Activated naive CD8-positive, alpha-beta T cell treated with anti-CD3 and anti-CD28 coated beads, Interleukin-2, amount 10 ng/mL, durations not matched to agents 7 days and 5 days (primary cell): ENCODE measurements at regions not wholly inside any gene's neighbourhood (a gene's known extent, or its start where the extent isn't known, plus 50 kb on each side); places are given as distances from the start of the nearest gene placed in this dataset.
"Not testable (repeated sequence)": the region's sequence is repeated elsewhere in the genome, so short reads cannot be mapped to it uniquely, and the experiment has no call there.

Source experiments
- ATAC-seq: fragments of 150-1000 bp; cut with Tn5 transposase; one replicate; pipeline ENCODE4 v1.10.0; 2021; ENCODE audit warnings: low read depth, moderate library complexity
- POLR2A ChIA-PET: fragments of 350-600 bp; sonication (Branson Sonifier 250); formaldehyde crosslinking; loops from one replicate; lab custom pipeline; 2021; ENCODE audit warnings: antibody characterized with exemption; lab: Charles Lee
- DNase-seq: peaks from one replicate; pipeline ENCODE4 v3.0.0; 2021
- H3K27ac Mint-ChIP-seq: one replicate; pipeline ENCODE4 v1.8.0; 2022; ENCODE audit warnings: mild to moderate bottlenecking, mixed read lengths
- H3K27me3 Mint-ChIP-seq: one replicate; pipeline ENCODE4 v1.8.0; 2022; ENCODE audit warnings: mild to moderate bottlenecking, moderate library complexity, mixed read lengths
- H3K36me3 Mint-ChIP-seq: one replicate; pipeline ENCODE4 v1.8.0; 2021; ENCODE audit warnings: mild to moderate bottlenecking, mixed read lengths
- H3K4me1 Mint-ChIP-seq: one replicate; pipeline ENCODE4 v1.8.0; 2021; ENCODE audit warnings: mixed read lengths
- H3K4me3 Mint-ChIP-seq: one replicate; pipeline ENCODE4 v1.8.0; 2022; ENCODE audit warnings: mild to moderate bottlenecking, moderate library complexity, mixed read lengths
- H3K9me3 Mint-ChIP-seq: one replicate; pipeline ENCODE4 v1.8.0; 2021; ENCODE audit warnings: mixed read lengths

- Mint-ChIP-seq H3K36me3 (peaks cover 11% of the 10 kb centered on the region), H3K9me3 (peaks cover 16% of the 10 kb centered on the region), H3K27me3 (no peaks in the 10 kb centered on the region), H3K4me3 (no peak overlapping the region), H3K27ac (no peak overlapping the region), H3K4me1 (peaks cover 13% of the 10 kb centered on the region)
- DNase-seq (no peak), ATAC-seq (peak; percentile 33)
- POLR2A ChIA-PET, result no interaction called here
Observed at GRCh38 chr3:101963902-101964362, 114.6 kb downstream of the NFKBIZ start.

GRCh38 chr3:101964861-101965260 lies 115.5 kb downstream of the NFKBIZ start:
- Mint-ChIP-seq H3K36me3 (peaks cover 11% of the 10 kb centered on the region), H3K27me3 (no peaks in the 10 kb centered on the region), H3K27ac (no peak overlapping the region), H3K4me1 (peaks cover 13% of the 10 kb centered on the region), H3K4me3 (no peak overlapping the region), H3K9me3 (peaks cover 18% of the 10 kb centered on the region)
- DNase-seq (no peak), ATAC-seq (no peak)
- POLR2A ChIA-PET, result no interaction called here

- ATAC-seq (no peak), DNase-seq (no peak)
- Mint-ChIP-seq H3K27ac (no peak overlapping the region), H3K9me3 (peaks cover 23% of the 10 kb centered on the region), H3K4me3 (no peak overlapping the region), H3K27me3 (no peaks in the 10 kb centered on the region), H3K36me3 (peaks cover 11% of the 10 kb centered on the region), H3K4me1 (peaks cover 13% of the 10 kb centered on the region)
- POLR2A ChIA-PET, result no interaction called here
Observed at GRCh38 chr3:101966226-101966625, 116.9 kb downstream of the NFKBIZ start.

GRCh38 chr3:101970212-101970611 lies 120.9 kb downstream of the NFKBIZ start:
- peaks cover 27% of the 10 kb centered on the region for H3K9me3 Mint-ChIP-seq
- H3K4me3 Mint-ChIP-seq, result no peak overlapping the region
- peaks cover 15% of the 10 kb centered on the region for H3K36me3 Mint-ChIP-seq
- ATAC-seq (no peak), DNase-seq (no peak)
- no peak overlapping the region for H3K27ac Mint-ChIP-seq
- POLR2A ChIA-PET, result no interaction called here
- peaks cover 5% of the 10 kb centered on the region for H3K4me1 Mint-ChIP-seq
- no peaks in the 10 kb centered on the region for H3K27me3 Mint-ChIP-seq

GRCh38 chr3:101970905-101971304 lies 121.6 kb downstream of the NFKBIZ start:
- H3K4me1 Mint-ChIP-seq, result peaks cover 5% of the 10 kb centered on the region
- H3K27ac Mint-ChIP-seq, result no peak overlapping the region
- no peaks in the 10 kb centered on the region for H3K27me3 Mint-ChIP-seq
- ATAC-seq (no peak), DNase-seq (no peak)
- peaks cover 30% of the 10 kb centered on the region for H3K9me3 Mint-ChIP-seq
- POLR2A ChIA-PET, result no interaction called here
- H3K36me3 Mint-ChIP-seq, result peaks cover 18% of the 10 kb centered on the region
- H3K4me3 Mint-ChIP-seq, result no peak overlapping the region

- peaks cover 28% of the 10 kb centered on the region for H3K9me3 Mint-ChIP-seq
- no peak overlapping the region for H3K4me3 Mint-ChIP-seq
- ATAC-seq, result peak; percentile 56
- H3K27me3 Mint-ChIP-seq, result no peaks in the 10 kb centered on the region
- peaks cover 15% of the 10 kb centered on the region for H3K36me3 Mint-ChIP-seq
- peak overlapping the region; percentile 31 for H3K27ac Mint-ChIP-seq
- peaks cover 5% of the 10 kb centered on the region for H3K4me1 Mint-ChIP-seq
- DNase-seq, result no peak
- POLR2A ChIA-PET, result interaction anchor here (0.7 kb wide), 1 partner anchor 10 kb away, joined by 4 read pairs; no protein-coding TSS in a partner anchor
Observed at GRCh38 chr3:101972430-101973162, 123.3 kb downstream of the NFKBIZ start.

GRCh38 chr3:101973163-101973505 lies 123.8 kb downstream of the NFKBIZ start:
- Mint-ChIP-seq H3K4me3 (no peak overlapping the region), H3K27me3 (no peaks in the 10 kb centered on the region), H3K27ac (no peak overlapping the region), H3K9me3 (peaks cover 27% of the 10 kb centered on the region), H3K4me1 (peaks cover 5% of the 10 kb centered on the region), H3K36me3 (peaks cover 12% of the 10 kb centered on the region)
- ATAC-seq (no peak), DNase-seq (no peak)
- POLR2A ChIA-PET, result interaction anchor here (0.7 kb wide), 1 partner anchor 10 kb away, joined by 4 read pairs; no protein-coding TSS in a partner anchor

GRCh38 chr3:101975415-101975814 lies 126.1 kb downstream of the NFKBIZ start:
- H3K9me3 Mint-ChIP-seq, result peaks cover 14% of the 10 kb centered on the region
- DNase-seq, H3K36me3 Mint-ChIP-seq, H3K4me3 Mint-ChIP-seq, ATAC-seq, POLR2A ChIA-PET, H3K27me3 Mint-ChIP-seq, H3K27ac Mint-ChIP-seq, H3K4me1 Mint-ChIP-seq: not testable (repeated sequence)

- H3K36me3 Mint-ChIP-seq, result peaks cover 9% of the 10 kb centered on the region
- no peak overlapping the region for H3K4me3 Mint-ChIP-seq
- H3K4me1 Mint-ChIP-seq, result peaks cover 5% of the 10 kb centered on the region
- no peak for DNase-seq
- no peaks in the 10 kb centered on the region for H3K27me3 Mint-ChIP-seq
- POLR2A ChIA-PET, result no interaction called here
- peaks cover 13% of the 10 kb centered on the region for H3K9me3 Mint-ChIP-seq
- ATAC-seq, result no peak
- no peak overlapping the region for H3K27ac Mint-ChIP-seq
Observed at GRCh38 chr3:101976473-101976872, 127.2 kb downstream of the NFKBIZ start.

GRCh38 chr3:101978348-101978747 lies 129.0 kb downstream of the NFKBIZ start:
- DNase-seq (no peak), ATAC-seq (no peak)
- Mint-ChIP-seq H3K4me1 (no peaks in the 10 kb centered on the region), H3K9me3 (peaks cover 13% of the 10 kb centered on the region), H3K27ac (no peak overlapping the region), H3K27me3 (peaks cover 4% of the 10 kb centered on the region), H3K4me3 (no peak overlapping the region), H3K36me3 (peaks cover 7% of the 10 kb centered on the region)
- POLR2A ChIA-PET, result no interaction called here

- ATAC-seq (no peak), DNase-seq (no peak)
- H3K27ac Mint-ChIP-seq, result no peak overlapping the region
- no peak overlapping the region for H3K4me3 Mint-ChIP-seq
- H3K27me3 Mint-ChIP-seq, result peaks cover 4% of the 10 kb centered on the region
- H3K9me3 Mint-ChIP-seq, result peaks cover 13% of the 10 kb centered on the region
- peaks cover 7% of the 10 kb centered on the region for H3K36me3 Mint-ChIP-seq
- no peaks in the 10 kb centered on the region for H3K4me1 Mint-ChIP-seq
- POLR2A ChIA-PET, result no interaction called here
Observed at GRCh38 chr3:101979033-101979432, 129.7 kb downstream of the NFKBIZ start.

- no peak overlapping the region for H3K27ac Mint-ChIP-seq
- H3K9me3 Mint-ChIP-seq, result peaks cover 6% of the 10 kb centered on the region
Observed at GRCh38 chr3:101984356-101984755, 135.0 kb downstream of the NFKBIZ start.

GRCh38 chr3:101988596-101988995 lies 139.3 kb downstream of the NFKBIZ start:
- H3K9me3 Mint-ChIP-seq, result peaks cover 3% of the 10 kb centered on the region

More at GRCh38 chr3:101984356-101984755, 135.0 kb downstream of the NFKBIZ start:
- Mint-ChIP-seq H3K36me3 (peaks cover 2% of the 10 kb centered on the region), H3K4me3 (no peak overlapping the region), H3K27me3 (peaks cover 8% of the 10 kb centered on the region), H3K4me1 (peaks cover 16% of the 10 kb centered on the region)
- ATAC-seq (no peak), DNase-seq (no peak)
- POLR2A ChIA-PET, result no interaction called here

GRCh38 chr3:101989578-101990200 lies 140.4 kb downstream of the NFKBIZ start:
- DNase-seq, result no peak
- Mint-ChIP-seq H3K9me3 (peaks cover 4% of the 10 kb centered on the region), H3K27me3 (no peaks in the 10 kb centered on the region), H3K4me1 (peaks cover 22% of the 10 kb centered on the region), H3K36me3 (peaks cover 3% of the 10 kb centered on the region), H3K4me3 (no peak overlapping the region), H3K27ac (no peak overlapping the region)
- POLR2A ChIA-PET, result interaction anchor here (0.6 kb wide), 1 partner anchor 34 kb away, joined by 7 read pairs; no protein-coding TSS in a partner anchor
- ATAC-seq, result no peak

More at GRCh38 chr3:101988596-101988995, 139.3 kb downstream of the NFKBIZ start:
- DNase-seq (no peak), ATAC-seq (peak; percentile 53)
- Mint-ChIP-seq H3K27ac (peak overlapping the region; percentile 35), H3K4me1 (peaks cover 22% of the 10 kb centered on the region), H3K36me3 (peaks cover 2% of the 10 kb centered on the region), H3K27me3 (peaks cover 3% of the 10 kb centered on the region), H3K4me3 (peak overlapping the region; percentile 32)
- POLR2A ChIA-PET, result no interaction called here
